ENCODE measurements at regions not wholly inside any gene's neighbourhood (a gene's known extent, or its start where the extent isn't known, plus 50 kb on each side); places are given as distances from the start of the nearest gene placed in this dataset.
A peak's percentile ranks its signal among the peaks of the same experiment; 100 is the strongest.

DNA sequence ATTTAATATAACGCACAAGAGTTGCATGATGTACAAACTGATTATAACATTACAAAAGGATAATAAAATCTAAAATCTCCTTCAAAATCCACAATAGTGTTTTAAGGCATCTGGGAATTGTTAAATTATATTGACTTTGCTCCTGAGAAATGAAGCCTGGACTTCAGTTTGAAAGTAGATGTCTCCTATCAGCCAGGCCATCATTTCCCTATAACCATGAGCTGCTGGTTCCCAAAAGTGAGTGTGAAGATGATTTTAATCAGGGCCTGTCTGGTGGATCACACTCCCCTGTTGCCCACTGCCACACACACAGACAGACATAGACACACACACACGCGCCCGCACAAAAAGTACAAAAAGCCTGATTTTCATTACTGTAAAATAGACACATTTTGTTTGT, 480.7 kb downstream of the RPS29 start:
- no peak overlapping the region for H3K4me2 ChIP-seq (ENCODE audit: insufficient read depth, insufficient read length, low read length)
- no peaks in the 10 kb centered on the region for H3K27me3 ChIP-seq (ENCODE audit: insufficient read depth, low read length)
- no peak overlapping the region for H4K91ac ChIP-seq (ENCODE audit: insufficient read length, low read depth, low read length)
- no peak overlapping the region for H2BK15ac ChIP-seq (ENCODE audit: low read depth, low read length)
- Mint-ChIP-seq H3K36me3 (ENCODE audit: insufficient read depth in 1 of 3, low read depth in 3 of 3) (no peaks in the 10 kb centered on the region), H3K9me3 (peaks cover 0 to 3% of the 10 kb centered on the region in 2 experiments; a peak in 1 of 5 replicates), H3K4me3 (no peak overlapping the region), H3K27me3 (ENCODE audit: low read depth) (no peaks in the 10 kb centered on the region), H3K27ac (no peak overlapping the region), H3K4me1 (no peaks in the 10 kb centered on the region)
- no peak overlapping the region for H3K56ac ChIP-seq (ENCODE audit: insufficient read length, low read depth, low read length)
- peak overlapping the region; percentile 14 for H2BK20ac ChIP-seq (ENCODE audit: low read depth, low read length, poor library complexity, severe bottlenecking)
- H2AK5ac ChIP-seq (ENCODE audit: insufficient read length, low read length) = no peak overlapping the region
- no peak overlapping the region for H2AFZ ChIP-seq (ENCODE audit: low read length)
- H4K5ac ChIP-seq (ENCODE audit: insufficient read length, low read depth, low read length) = no peak overlapping the region
- no peak overlapping the region for H3K14ac ChIP-seq (ENCODE audit: insufficient read depth, low read length)
- H2BK120ac ChIP-seq (ENCODE audit: low read depth, low read length, poor library complexity, severe bottlenecking) = no peak overlapping the region
- no peak overlapping the region for H3K18ac ChIP-seq (ENCODE audit: insufficient read length, low read depth, low read length)
- no peak overlapping the region for H2BK5ac ChIP-seq (ENCODE audit: insufficient read length, low read length)
- H4K8ac ChIP-seq (replicated peaks; ENCODE audit: insufficient read length, low read depth, low read length) = no peak overlapping the region
- no peaks in the 10 kb centered on the region for H3K23me2 ChIP-seq (ENCODE audit: insufficient read length, low read depth, low read length, poor library complexity, severe bottlenecking)
- no peak overlapping the region for H3K9ac ChIP-seq (ENCODE audit: extremely low read depth, insufficient read length, low read length)
- H2BK12ac ChIP-seq (ENCODE audit: insufficient read length, low read depth, low read length) = no peak overlapping the region
- no peaks in the 10 kb centered on the region for H3K79me2 ChIP-seq (ENCODE audit: insufficient read depth, low read length)
- H3K4ac ChIP-seq (ENCODE audit: low read depth, low read length) = no peak overlapping the region
- H3K23ac ChIP-seq (ENCODE audit: insufficient read length, low read depth, low read length) = no peak overlapping the region
- no peak overlapping the region for H3K27ac ChIP-seq (ENCODE audit: insufficient read length, low read depth, low read length)
- TF ChIP-seq, protein P1, sequence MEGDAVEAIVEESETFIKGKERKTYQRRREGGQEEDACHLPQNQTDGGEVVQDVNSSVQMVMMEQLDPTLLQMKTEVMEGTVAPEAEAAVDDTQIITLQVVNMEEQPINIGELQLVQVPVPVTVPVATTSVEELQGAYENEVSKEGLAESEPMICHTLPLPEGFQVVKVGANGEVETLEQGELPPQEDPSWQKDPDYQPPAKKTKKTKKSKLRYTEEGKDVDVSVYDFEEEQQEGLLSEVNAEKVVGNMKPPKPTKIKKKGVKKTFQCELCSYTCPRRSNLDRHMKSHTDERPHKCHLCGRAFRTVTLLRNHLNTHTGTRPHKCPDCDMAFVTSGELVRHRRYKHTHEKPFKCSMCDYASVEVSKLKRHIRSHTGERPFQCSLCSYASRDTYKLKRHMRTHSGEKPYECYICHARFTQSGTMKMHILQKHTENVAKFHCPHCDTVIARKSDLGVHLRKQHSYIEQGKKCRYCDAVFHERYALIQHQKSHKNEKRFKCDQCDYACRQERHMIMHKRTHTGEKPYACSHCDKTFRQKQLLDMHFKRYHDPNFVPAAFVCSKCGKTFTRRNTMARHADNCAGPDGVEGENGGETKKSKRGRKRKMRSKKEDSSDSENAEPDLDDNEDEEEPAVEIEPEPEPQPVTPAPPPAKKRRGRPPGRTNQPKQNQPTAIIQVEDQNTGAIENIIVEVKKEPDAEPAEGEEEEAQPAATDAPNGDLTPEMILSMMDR (conservative IDR thresholded peaks at IDR 0.05) = no peak
- no peak for DNase-seq
- no CpG with 5 or more reads among the region's 4 CpGs for WGBS (ENCODE audit: extremely low coverage, insufficient read length, low lambda C conversion rate)
- no peaks in the 10 kb centered on the region for H3K9me3 ChIP-seq (ENCODE audit: control insufficient read depth, low read depth, low read length)
- no peak overlapping the region for H3T11ph ChIP-seq (ENCODE audit: low read length)
- H3K4me1 ChIP-seq (ENCODE audit: insufficient read depth, low read length) = no peaks in the 10 kb centered on the region
- no peaks in the 10 kb centered on the region for H4K20me1 ChIP-seq (ENCODE audit: control insufficient read depth, insufficient read depth, insufficient read length)
- H3K79me1 ChIP-seq (ENCODE audit: insufficient read depth, low read depth, low read length, poor library complexity, severe bottlenecking) = no peaks in the 10 kb centered on the region

Measured in H9 (cell line).